HG03159 (cell line): ENCODE measurements at regions not wholly inside any gene's neighbourhood (a gene's known extent, or its start where the extent isn't known, plus 50 kb on each side); places are given as distances from the start of the nearest gene placed in this dataset.

Experiments
- ATAC-seq: cut with Tn5 transposase; IDR thresholded peaks from one replicate; pipeline ENCODE4 v1.9.1; 2021; ENCODE audit warnings: mild to moderate bottlenecking, moderate library complexity; ENCODE audit not compliant: unreplicated experiment

DNA sequence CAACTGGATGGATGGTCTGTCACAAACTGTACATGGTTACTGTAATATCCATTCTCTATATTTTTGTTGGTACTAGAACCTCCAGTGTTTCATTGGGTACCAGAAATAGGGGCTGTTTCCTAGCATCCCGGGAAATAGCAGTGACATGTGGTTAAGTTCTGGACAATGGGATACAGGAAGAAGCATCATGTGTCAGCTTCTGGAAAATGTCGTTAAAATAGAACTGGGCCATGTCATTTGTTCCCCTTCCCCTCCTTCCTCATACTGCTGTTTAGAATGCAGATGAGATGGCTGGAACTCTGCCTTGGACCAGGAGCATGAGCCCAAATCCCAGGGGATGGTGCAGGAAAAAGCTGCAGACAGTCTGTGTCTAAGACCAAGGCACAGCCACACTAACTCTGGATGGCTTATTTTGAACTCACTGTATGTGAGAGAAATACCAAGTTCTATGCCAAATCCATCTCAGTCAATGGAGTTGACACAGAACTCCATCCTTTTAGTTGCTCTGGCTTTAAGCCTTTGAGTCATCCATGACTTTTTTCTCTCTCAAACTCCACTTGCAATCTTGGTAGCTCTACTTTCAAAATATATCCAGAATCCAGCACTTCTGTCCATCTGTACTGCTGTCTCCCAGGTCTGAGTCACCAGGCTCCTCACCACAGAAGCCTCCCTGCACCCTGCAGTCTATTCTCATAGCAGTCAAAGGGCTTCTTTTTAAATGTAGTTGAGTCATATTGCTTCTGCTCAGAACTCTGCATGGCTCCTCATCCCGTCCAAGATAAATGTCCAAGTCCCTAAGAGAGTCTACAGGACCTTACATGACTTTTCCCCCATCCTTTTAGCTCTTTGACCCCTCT lies 184.2 kb downstream of the NSG2 start:
- no peak for ATAC-seq

GRCh38 chr5:174231956-174232487 lies 186.5 kb downstream of the NSG2 start:
- ATAC-seq = no peak

DNA sequence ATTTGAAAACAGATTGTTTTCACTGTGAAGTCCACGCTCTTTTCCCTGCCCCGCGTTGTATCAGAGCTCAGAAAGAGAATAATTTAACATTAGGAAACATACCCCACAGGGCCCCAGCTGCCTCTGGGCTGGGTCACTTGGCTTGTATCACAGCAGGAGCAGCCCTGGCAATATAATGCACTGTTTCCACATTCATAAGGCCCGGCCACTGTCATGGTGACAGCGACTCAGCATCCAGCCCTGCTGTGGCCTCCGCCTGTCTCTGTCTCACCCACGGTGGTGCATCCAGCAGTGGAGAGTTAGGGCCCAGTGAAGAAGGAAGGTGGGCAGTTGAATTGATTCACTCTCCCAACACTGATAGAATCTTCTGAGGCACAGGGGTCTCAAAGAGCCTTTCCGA lies 188.9 kb downstream of the NSG2 start:
- no peak for ATAC-seq

DNA sequence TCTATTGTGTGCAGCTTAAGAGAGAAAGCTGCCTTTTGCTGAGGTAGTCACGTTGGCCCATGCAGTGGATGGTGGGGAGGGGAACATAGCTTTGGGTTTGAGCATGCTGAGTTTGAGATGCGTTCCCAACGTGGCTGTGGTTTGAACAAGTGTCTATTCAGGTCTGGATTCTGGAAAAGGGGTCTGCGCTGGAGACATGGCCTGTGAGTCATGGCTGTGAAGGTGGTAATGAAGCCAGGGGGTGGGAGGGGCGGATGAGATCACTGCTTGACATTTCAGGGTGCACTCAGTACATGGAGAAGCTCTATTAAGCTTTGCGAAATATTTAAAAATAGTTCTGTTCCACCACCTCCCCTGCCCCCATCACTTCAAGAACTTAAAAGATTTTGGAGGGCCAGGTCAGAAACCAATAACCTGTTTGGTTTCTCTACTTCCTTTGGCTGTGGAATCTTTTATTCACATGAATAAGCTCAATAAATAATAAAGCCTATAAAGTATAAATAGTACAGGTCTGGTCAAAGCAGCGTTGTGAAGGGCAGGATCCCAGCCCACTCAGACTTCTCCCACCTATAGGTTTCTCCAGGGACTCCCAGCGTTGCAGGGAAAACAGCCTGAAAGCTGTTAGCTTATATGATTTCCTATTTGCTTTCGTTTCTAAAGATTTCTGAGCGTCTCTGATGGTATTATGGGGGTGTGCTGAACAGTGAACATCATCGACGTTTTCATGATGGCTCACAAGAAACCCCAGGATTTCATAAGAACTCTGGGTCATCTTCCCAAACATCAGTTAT lies 189.9 kb downstream of the NSG2 start:
- ATAC-seq = no peak

DNA sequence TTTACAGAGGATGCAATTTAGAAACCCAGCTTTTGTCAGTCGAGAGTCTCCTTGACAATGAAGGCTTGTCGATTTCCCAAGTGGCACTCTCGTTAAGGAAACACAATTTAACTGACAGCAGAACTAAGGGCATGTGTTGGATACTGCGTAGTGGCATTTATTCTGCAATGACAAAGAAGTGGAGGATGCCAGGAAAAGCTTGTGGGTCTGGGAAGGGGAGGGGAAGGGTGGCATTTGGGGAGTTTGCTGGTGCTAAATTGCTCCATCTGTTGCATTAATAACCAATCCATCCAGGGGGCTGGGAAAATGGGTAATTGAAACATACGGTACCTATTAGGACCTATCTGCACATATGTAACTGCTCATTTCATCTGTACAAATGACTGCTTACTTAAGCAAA lies 190.6 kb downstream of the NSG2 start:
- no peak for ATAC-seq

DNA sequence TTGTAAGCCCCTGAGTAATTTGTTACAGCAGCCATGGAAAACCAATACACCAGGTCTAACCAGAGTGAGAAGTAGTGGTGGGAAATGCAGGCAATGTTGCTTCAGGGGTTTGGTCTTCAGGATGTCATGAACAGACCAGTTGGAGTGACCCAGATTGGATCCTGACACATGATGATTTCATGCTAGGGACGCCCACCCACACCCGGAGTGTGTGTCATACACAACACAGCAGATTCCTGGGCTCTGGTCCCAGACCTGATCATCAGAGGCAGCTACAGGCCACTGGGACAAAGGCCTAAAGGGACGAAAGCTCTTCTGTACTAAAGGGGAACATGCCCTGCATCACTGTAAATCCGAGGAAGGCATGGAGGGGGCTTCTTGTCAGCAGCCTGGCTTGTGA lies 194.2 kb downstream of the NSG2 start:
- ATAC-seq = no peak

DNA sequence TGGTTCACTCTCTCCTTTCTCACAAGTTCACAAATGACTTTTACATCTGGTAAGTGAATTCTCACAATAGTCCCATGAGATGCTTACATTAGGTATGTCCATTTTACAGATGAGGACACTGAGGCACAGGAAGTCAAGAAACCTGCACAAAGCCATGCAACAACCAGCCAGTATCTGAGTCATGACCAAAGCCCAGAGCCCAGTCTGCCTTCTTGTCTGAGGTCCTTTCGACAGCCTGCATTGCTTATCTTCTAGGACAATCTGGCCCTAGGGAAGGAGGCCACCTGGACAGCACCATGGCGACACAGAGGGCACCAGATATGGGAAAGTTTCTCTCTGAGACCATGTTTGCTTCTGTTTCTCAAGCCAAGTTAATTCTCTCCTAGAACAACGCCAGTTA lies 197.1 kb downstream of the NSG2 start:
- ATAC-seq = no peak

GRCh38 chr5:174243904-174244303 lies 198.4 kb downstream of the NSG2 start:
- ATAC-seq = no peak

- ATAC-seq = no peak
Observed at GRCh38 chr5:174245516-174246075, 200.1 kb downstream of the NSG2 start.

DNA sequence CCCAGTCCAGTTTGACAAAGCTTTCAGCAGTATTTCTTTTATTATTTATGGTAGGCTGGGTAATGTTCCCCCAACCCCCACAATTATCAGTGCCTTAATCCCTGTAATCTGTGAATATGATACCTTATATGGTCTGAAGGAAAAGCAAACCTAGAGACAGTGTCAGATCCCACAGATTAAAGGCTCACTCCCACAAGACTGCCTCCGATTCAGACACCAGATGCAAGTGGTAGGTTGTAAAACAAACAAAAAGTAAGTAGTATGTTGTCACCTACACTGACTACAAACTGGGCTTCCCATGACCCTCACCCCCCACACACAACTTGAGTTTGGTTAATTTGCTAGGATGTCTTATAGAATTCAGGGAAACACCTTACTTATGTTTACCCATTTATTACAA lies 201.2 kb downstream of the NSG2 start:
- ATAC-seq = no peak

- ATAC-seq = no peak
Observed at GRCh38 chr5:174247301-174247700, 201.8 kb downstream of the NSG2 start.

GRCh38 chr5:174251305-174252000 lies 205.9 kb downstream of the NSG2 start:
- no peak for ATAC-seq

DNA sequence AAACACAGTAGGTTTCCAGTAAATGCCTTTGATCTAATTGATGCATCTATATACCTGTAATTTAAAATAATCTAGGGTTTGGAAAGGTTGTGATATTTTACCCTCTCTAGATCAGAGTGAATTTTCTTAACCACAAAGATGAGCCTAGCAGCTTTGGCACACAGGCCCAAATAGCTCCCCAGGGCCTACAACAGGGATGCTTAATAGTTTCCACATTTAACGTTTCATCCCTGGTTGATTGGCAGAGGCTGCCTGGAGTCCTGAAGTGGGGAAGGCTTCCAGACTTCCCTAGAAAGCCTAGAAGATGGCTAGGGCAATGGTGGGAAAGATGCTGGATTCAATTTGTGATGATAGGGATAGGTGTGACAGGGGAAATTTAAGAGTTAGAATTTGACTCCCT lies 206.6 kb downstream of the NSG2 start:
- no peak for ATAC-seq

- ATAC-seq = no peak
Observed at GRCh38 chr5:174259696-174260420, 214.4 kb downstream of the NSG2 start.

DNA sequence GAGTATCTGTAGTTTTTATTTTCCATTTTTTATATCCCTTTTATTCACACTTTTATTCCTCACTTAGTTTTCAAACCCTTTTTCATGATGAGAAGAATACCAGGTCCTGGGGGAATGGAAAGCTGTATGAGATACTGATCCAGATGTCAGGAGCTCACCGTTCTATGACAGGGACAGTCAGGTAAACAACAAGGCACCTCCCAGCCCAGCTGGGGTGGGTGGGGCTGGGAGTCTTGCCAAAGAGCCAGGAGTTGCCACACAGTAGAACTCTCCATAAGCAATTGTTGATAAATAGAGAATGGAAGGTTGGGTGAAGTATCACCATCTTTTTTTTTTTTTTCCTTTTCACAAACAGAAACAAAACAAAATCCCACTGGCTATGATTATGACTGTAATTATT lies 225.8 kb downstream of the NSG2 start:
- ATAC-seq = no peak

GRCh38 chr5:174272671-174273070 lies 227.2 kb downstream of the NSG2 start:
- ATAC-seq = peak; percentile 16

DNA sequence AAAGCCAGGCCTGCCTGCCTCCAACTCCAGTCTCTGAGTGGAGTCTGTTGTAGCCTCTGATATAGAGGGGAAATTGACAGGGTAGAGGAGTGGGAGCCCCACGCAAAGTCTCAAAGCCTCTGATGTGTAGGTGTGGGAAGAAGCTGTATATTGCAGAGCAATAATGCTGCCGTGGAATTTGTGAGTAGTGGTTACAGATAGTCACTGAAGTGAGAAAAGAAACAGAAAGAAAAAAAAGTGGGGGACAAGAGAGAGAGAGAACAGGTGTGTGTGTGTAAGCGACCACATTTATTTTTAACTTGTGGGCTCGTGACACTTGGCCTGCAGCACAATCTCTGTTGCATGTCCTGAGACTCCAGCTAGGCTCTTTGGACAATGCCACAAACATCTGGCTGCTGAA lies 227.8 kb downstream of the NSG2 start:
- peak; percentile 90 for ATAC-seq

- no peak for ATAC-seq
Observed at GRCh38 chr5:174275959-174276358, 230.5 kb downstream of the NSG2 start.

DNA sequence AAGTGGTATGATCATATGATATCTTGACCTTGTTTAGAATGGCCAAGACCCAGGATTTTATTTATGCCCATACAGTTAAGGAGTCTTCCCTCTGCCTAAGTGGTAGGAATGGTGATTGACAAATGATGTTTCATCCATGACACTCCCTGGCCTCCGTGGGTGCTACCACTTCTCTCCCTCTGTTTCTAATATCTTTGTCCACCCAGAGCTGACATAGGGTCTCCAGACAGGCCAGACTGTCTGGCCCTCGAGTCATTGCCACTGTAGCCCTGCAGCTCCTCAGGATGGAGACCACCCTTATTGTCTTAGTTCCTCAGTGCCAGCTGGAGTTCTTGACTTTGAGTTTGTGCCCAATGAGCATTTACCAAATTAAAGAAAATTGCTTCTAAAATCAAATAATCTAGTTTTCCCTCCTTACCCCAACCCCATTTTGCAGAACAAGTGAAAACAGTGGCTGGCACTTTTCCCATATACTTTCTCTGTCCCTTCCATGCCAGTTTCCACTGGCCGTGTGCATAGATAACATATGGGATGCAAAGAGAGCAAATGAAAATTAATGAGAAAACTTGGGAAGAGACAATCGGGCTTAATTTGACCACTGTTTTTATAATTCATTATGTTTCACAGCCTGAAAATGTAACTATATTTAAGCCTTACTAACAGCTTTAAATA lies 235.7 kb downstream of the NSG2 start:
- ATAC-seq = no peak

GRCh38 chr5:174281855-174282254 lies 236.3 kb downstream of the NSG2 start:
- no peak for ATAC-seq
